HL-60 (cell line): ENCODE measurements at regions not wholly inside any gene's neighbourhood (a gene's known extent, or its start where the extent isn't known, plus 50 kb on each side); places are given as distances from the start of the nearest gene placed in this dataset.

Experiments used
- DNase-seq, 2 experiments: peaks; one replicate each; pipeline ENCODE4 v3.0.0-alpha.2; 2010 to 2020; ENCODE audit warnings: low read depth in 1 of 2, low spot score in 1 of 2
- H3K27ac ChIP-seq: fragments of 250-450 bp; sonication (Bioruptor Pico); replicated peaks from 2 replicates; pipeline ENCODE4 v1.5.1; 2020; ENCODE audit warnings: mild to moderate bottlenecking, moderate library complexity
- H3K27me3 ChIP-seq: fragments of 250-450 bp; sonication (Bioruptor Pico); 2 replicates; pipeline ENCODE4 v1.5.1; 2021; ENCODE audit warnings: mild to moderate bottlenecking, moderate library complexity; ENCODE audit not compliant: insufficient read depth, poor library complexity, severe bottlenecking
- H3K4me3 ChIP-seq: replicated peaks from 2 replicates; pipeline ENCODE4 v1.5.1; 2011; ENCODE audit warnings: mild to moderate bottlenecking, control low read depth, low read length; ENCODE audit not compliant: insufficient read depth
- CTCF ChIP-seq: IDR thresholded peaks from one replicate; pipeline ENCODE4 v1.5.1; 2011; ENCODE audit warnings: low read length, control low read depth, inconsistent platforms; ENCODE audit not compliant: insufficient read depth
- GABPA ChIP-seq: IDR thresholded peaks from 2 replicates; pipeline ENCODE4 v1.6.1; 2012; ENCODE audit warnings: low read depth
- POLR2AphosphoS5 ChIP-seq: IDR thresholded peaks from 2 replicates; pipeline ENCODE4 v1.6.1; 2012; ENCODE audit warnings: low read depth
- REST ChIP-seq: IDR thresholded peaks from 2 replicates; pipeline ENCODE4 v1.6.1; 2012; ENCODE audit warnings: low read depth; ENCODE audit not compliant: insufficient replicate concordance
- SPI1 ChIP-seq: IDR thresholded peaks from 2 replicates; pipeline ENCODE4 v1.6.1; 2012; ENCODE audit warnings: low read depth, mild to moderate bottlenecking, borderline replicate concordance

GRCh38 chr3:117277816-117278215 lies 568.2 kb downstream of the TUSC7 start:
- TF ChIP-seq POLR2AphosphoS5: no peak
- no peak for TF ChIP-seq SPI1
- TF ChIP-seq CTCF: no peak
- TF ChIP-seq REST: no peak
- TF ChIP-seq GABPA: no peak
- Histone ChIP-seq H3K4me3 (no peak overlapping the region), H3K27ac (no peak overlapping the region), H3K27me3 (no peaks in the 10 kb centered on the region)
- DNase-seq: no peak

GRCh38 chr3:117278424-117279190 lies 569.0 kb downstream of the TUSC7 start:
- H3K4me3 ChIP-seq: no peak overlapping the region
- TF ChIP-seq POLR2AphosphoS5 (no peak), CTCF (no peak), REST (no peak), GABPA (no peak), SPI1 (no peak)
- no peak for DNase-seq
- H3K27ac ChIP-seq: no peak overlapping the region
- H3K27me3 ChIP-seq: no peaks in the 10 kb centered on the region

GRCh38 chr3:117281371-117281770 lies 571.8 kb downstream of the TUSC7 start:
- DNase-seq: no peak
- no peak overlapping the region for H3K4me3 ChIP-seq
- no peak for TF ChIP-seq SPI1
- no peak for TF ChIP-seq REST
- no peak for TF ChIP-seq POLR2AphosphoS5
- TF ChIP-seq CTCF: no peak
- no peak for TF ChIP-seq GABPA
- H3K27ac ChIP-seq: no peak overlapping the region
- no peaks in the 10 kb centered on the region for H3K27me3 ChIP-seq
